Esophagus squamous epithelium (tissue), 4 donors: ENCODE measurements at regions not wholly inside any gene's neighbourhood (a gene's known extent, or its start where the extent isn't known, plus 50 kb on each side); places are given as distances from the start of the nearest gene placed in this dataset.

Experiments
- CTCF ChIP-seq, 6 experiments: fragments of 450-650 bp in 4 of 6; fragments of 200-600 bp in 2 of 6; sonication (generic) in 2 of 6; IDR thresholded peaks; one replicate each; pipeline ENCODE4 v1.5.1; 2016 to 2019; ENCODE audit warnings: antibody characterized with exemption in 6 of 6, mild to moderate bottlenecking in 4 of 6, moderate library complexity in 4 of 6
- POLR2A ChIP-seq, 4 donors: fragments of 450-650 bp; IDR thresholded peaks; one replicate each; pipeline ENCODE4 v1.6.1; 2017; ENCODE audit warnings: antibody characterized with exemption in 4 of 4, mild to moderate bottlenecking in 4 of 4, moderate library complexity in 3 of 4

- TF ChIP-seq CTCF (IDR thresholded peaks at IDR 0.05) = no peak
- TF ChIP-seq POLR2A (IDR thresholded peaks at IDR 0.05) = no peak
These were observed 689.3 kb upstream of the ATXN8OS start for GRCh38 chr13:69418319-69418718.
